ENCODE measurements at regions not wholly inside any gene's neighbourhood (a gene's known extent, or its start where the extent isn't known, plus 50 kb on each side); places are given as distances from the start of the nearest gene placed in this dataset.

GRCh38 chr5:176169393-176170063 lies 68.7 kb upstream of the SIMC1 start (continued):
- TF ChIP-seq ZNF592 (IDR thresholded peaks at IDR 0.05) (no peak), ZNF124 (CRISPR knock-in tag; IDR thresholded peaks at IDR 0.05) (no peak), NFE2 (IDR thresholded peaks at IDR 0.05; ENCODE audit: low read depth) (no peak), RCOR1 (IDR thresholded peaks at IDR 0.05; ENCODE audit: borderline replicate concordance in 1 of 2, low read depth in 2 of 2, low read length in 2 of 2) (peak in 1 of 2 experiments; percentile 47; a peak in 1 of 4 replicates), ADNP (tag; IDR thresholded peaks at IDR 0.05) (no peak), TAL1 (IDR thresholded peaks at IDR 0.05) (peak; percentile 61), MAFG (tag; conservative IDR thresholded peaks at IDR 0.05) (0 out of 2 replicates have a peak, but pooled peaks have one; percentile 7), CEBPG (CRISPR knock-in tag; IDR thresholded peaks at IDR 0.05) (no peak), CEBPG (tag; conservative IDR thresholded peaks at IDR 0.05 in 1 of 2, IDR thresholded peaks at IDR 0.05 in 1 of 2) (0 out of 4 replicates have a peak, but pooled peaks of 1 of the 2 experiments have one; percentile 26), PRDM10 (IDR thresholded peaks at IDR 0.05; ENCODE audit: partially characterized antibody) (peak; percentile 97), KDM1A (IDR thresholded peaks at IDR 0.05) (peak in 1 of 2 experiments; percentile 61; a peak in 1 of 4 replicates), TEAD4 (IDR thresholded peaks at IDR 0.05; ENCODE audit: low read length) (peak; percentile 59), TEAD4 (CRISPR knock-in tag; IDR thresholded peaks at IDR 0.05; ENCODE audit: borderline replicate concordance) (no peak), POU5F1 (IDR thresholded peaks at IDR 0.05; ENCODE audit: borderline replicate concordance, low read depth, low read length, partially characterized antibody) (no peak), CBFA2T2 (conservative IDR thresholded peaks at IDR 0.05) (peak; percentile 51), RBFOX2 (IDR thresholded peaks at IDR 0.05; ENCODE audit: low read depth, low read length) (no peak), CEBPB (tag; IDR thresholded peaks at IDR 0.05) (peak; percentile 73)
